Heart left ventricle (tissue), 16 donors: ENCODE measurements at regions not wholly inside any gene's neighbourhood (a gene's known extent, or its start where the extent isn't known, plus 50 kb on each side); places are given as distances from the start of the nearest gene placed in this dataset.
A peak's percentile ranks its signal among the peaks of the same experiment; 100 is the strongest.

ENCODE experiments used
- ATAC-seq, 4 donors: fragments of 200-7000 bp; cut with Tn5 transposase; one replicate each; pipeline ENCODE4 v1.9.1; 2020 to 2022; ENCODE audit warnings: moderate library complexity in 4 of 4, mild to moderate bottlenecking in 3 of 4, moderate number of reproducible peaks in 1 of 4
- DNase-seq, 5 donors: peaks; one replicate each; pipeline ENCODE4 v3.0.0-alpha.2; 2020
- H3K27ac ChIP-seq, 12 donors: fragments of 200-600 bp; sonication (generic) in 4 of 12; one replicate each; pipeline versions ENCODE4 v1.5.0 to v1.8.0; 2016 to 2022; ENCODE audit warnings: mild to moderate bottlenecking in 2 of 12
- H3K27me3 ChIP-seq, 9 donors: fragments of 200-600 bp; sonication (generic) in 2 of 9; one replicate each; pipeline versions ENCODE4 v1.5.1 to v1.8.0; 2016 to 2022; ENCODE audit warnings: mild to moderate bottlenecking in 3 of 9
- H3K36me3 ChIP-seq, 9 donors: fragments of 200-600 bp; sonication (generic) in 2 of 9; one replicate each; pipeline versions ENCODE4 v1.5.0 to v1.8.0; 2018 to 2022; ENCODE audit warnings: mild to moderate bottlenecking in 2 of 9
- H3K4me1 ChIP-seq, 12 donors: fragments of 200-600 bp; sonication (generic) in 4 of 12; one replicate each; pipeline versions ENCODE4 v1.5.0 to v1.8.0; 2016 to 2022; ENCODE audit warnings: mild to moderate bottlenecking in 3 of 12
- H3K4me3 ChIP-seq, 12 donors: fragments of 200-600 bp; sonication (generic) in 4 of 12; one replicate each; pipeline versions ENCODE4 v1.5.0 to v1.8.0; 2017 to 2022; ENCODE audit warnings: mild to moderate bottlenecking in 9 of 12, moderate library complexity in 4 of 12
- H3K9me3 ChIP-seq, 12 donors: fragments of 200-600 bp; sonication (generic) in 4 of 12; one replicate each; pipeline versions ENCODE4 v1.5.0 to v1.8.0; 2016 to 2022; ENCODE audit warnings: mild to moderate bottlenecking in 1 of 12
- POLR2A ChIP-seq, 2 donors: fragments of 450-650 bp; IDR thresholded peaks; one replicate each; pipeline ENCODE4 v1.6.1; 2017; ENCODE audit warnings: antibody characterized with exemption in 2 of 2, mild to moderate bottlenecking in 2 of 2, moderate library complexity in 2 of 2
- WGBS, 4 donors: extraction: QIAGEN DNeasy Blood & Tissue Kit in 2 of 4; methylation state at CpG; one replicate each; pipeline versions ENCODE4 v1.1.5 to v1.1.7; 2013 to 2018; 5-methylcytosine and 5-hydroxymethylcytosine counted together
- intact Hi-C, 10 donors: fragments of 100-400 bp; cut with DNase I; formaldehyde crosslinking; loops; one replicate each; pipeline versions ENCODE4 v1.11.1 to v1.14.2; 2022
- TF ChIP-seq, protein P1 (sequence below), 12 donors: fragments of 200-600 bp; sonication (generic) in 4 of 12; IDR thresholded peaks; one replicate each; pipeline versions ENCODE4 v1.5.0 to v1.8.0; 2018 to 2022; ENCODE audit warnings: antibody characterized with exemption in 12 of 12, mild to moderate bottlenecking in 5 of 12
- donor health status: ischemic (EF 13 %, LVEDD 7.1; RV severe dilation, severe dysfunction).
- donor health status: healthy with polysubstance abuse.
- donor health status: DM: no; HTN: yes; CAD: no.
- donor health status: DM: no; HTN: no; CAD: no.
- donor health status: ischemic (EF 25% LVEDD 6.9; RV normal size, moderate dysfunction).
- donor health status: ischemic (EF 25% LVEDD 5.7; RV mildly dilated, moderate dysfunction).
- donor health status: healthy.
- donor health status: DM: yes; HTN: yes; CAD: no.
- donor health status: ischemic (EF 35%, LVEDD 5.7; RV mildly dilated, moderate dysfunction).
- donor health status: nonischemic (EF 11% LVEDD 7.7; RV severe dilation, severe dysfunction).
- donor health status: DM: yes; HTN: yes; CAD: no.
- donor health status: PGD.
- donor health status: ischemic (EF 29% LVEDD 5.4; RV normal size, mild dysfunction).
- donor health status: nonischemic (EF 23%, LVEDD 6.1; RV moderate dilation, normal function).

DNA sequence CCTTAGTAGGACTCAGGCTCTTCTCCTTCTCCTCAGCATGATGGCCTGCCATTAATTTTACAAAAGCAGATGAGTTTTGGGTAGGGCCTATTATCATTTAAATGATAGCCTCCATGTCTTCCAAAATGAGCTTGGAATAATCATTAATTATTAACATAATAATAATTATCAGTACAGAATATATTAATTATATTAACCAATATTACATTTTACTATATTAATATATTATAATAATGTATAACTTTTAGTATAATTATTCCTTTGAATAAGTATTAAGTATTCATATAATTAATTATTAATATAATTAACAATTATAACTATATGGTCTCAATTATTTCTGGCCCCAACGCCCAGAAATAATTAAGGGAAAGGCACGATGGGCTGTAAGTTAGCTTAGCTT, 318.6 kb upstream of the ADGRL4 start:
- H3K27me3 ChIP-seq: no peaks in the 10 kb centered on the region
- no peaks in the 10 kb centered on the region for H3K36me3 ChIP-seq
- no peak overlapping the region for H3K27ac ChIP-seq
- TF ChIP-seq POLR2A (IDR thresholded peaks at IDR 0.05): no peak
- TF ChIP-seq, protein P1, sequence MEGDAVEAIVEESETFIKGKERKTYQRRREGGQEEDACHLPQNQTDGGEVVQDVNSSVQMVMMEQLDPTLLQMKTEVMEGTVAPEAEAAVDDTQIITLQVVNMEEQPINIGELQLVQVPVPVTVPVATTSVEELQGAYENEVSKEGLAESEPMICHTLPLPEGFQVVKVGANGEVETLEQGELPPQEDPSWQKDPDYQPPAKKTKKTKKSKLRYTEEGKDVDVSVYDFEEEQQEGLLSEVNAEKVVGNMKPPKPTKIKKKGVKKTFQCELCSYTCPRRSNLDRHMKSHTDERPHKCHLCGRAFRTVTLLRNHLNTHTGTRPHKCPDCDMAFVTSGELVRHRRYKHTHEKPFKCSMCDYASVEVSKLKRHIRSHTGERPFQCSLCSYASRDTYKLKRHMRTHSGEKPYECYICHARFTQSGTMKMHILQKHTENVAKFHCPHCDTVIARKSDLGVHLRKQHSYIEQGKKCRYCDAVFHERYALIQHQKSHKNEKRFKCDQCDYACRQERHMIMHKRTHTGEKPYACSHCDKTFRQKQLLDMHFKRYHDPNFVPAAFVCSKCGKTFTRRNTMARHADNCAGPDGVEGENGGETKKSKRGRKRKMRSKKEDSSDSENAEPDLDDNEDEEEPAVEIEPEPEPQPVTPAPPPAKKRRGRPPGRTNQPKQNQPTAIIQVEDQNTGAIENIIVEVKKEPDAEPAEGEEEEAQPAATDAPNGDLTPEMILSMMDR (IDR thresholded peaks at IDR 0.05): no peak
- intact Hi-C loops: no loop called here
- no peak for ATAC-seq
- H3K4me1 ChIP-seq: no peaks in the 10 kb centered on the region
- WGBS, 4 donors: 91 to 97% (median 96%) methylated on average over 2 of the region's 2 CpGs
- H3K4me3 ChIP-seq: no peak overlapping the region
- peaks cover 0 to 13% (median 0%) of the 10 kb centered on the region in 12 donors for H3K9me3 ChIP-seq
- no peak for DNase-seq

DNA sequence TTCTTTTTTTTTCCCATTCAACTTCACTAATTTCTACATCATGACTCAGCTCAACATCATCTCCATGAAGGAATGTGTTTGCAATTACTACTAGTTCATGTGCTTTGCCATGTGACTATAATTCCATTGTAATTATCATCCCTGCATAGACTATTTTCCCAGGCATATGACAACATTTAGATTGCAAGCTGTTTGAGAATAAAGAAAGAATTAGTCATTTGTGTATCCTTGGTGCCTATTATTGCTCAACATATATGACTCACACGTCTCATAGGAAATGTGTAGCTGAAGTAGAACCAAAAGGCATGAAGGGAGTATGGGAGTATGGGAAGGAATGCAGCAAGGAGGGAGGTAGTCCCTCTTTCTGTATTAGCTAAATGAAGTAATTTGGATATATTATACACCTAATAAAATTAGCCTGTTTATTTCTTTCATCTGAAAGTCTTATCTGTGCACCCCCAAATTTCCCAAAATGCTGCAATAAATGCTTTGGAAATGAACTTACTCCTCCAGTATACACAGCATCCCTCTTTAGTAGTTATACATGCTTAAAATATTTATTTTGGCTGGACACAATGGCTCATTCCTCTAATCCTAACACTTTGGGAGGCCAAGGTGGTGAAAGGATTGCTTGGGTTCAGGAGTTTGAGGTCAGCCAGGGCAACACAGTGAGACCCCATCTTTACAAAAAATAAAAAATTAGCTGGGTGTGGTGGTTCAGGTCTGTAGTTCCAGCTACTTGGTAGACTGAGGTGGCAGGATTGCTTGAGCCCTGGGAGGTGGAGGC, 316.9 kb upstream of the ADGRL4 start:
- DNase-seq (no peak), ATAC-seq (peak in 1 of 4 donors; percentile 86)
- intact Hi-C loops: no loop called here
- 41 to 59% (median 51%) methylated on average over 1 of the region's 1 CpG for WGBS, 4 donors
- TF ChIP-seq, protein P1 (IDR thresholded peaks at IDR 0.05): no peak
- TF ChIP-seq POLR2A (IDR thresholded peaks at IDR 0.05): no peak
- Histone ChIP-seq H3K4me1 (no peaks in the 10 kb centered on the region), H3K9me3 (peaks cover 0 to 13% (median 0%) of the 10 kb centered on the region in 12 donors), H3K36me3 (no peaks in the 10 kb centered on the region), H3K27me3 (no peaks in the 10 kb centered on the region), H3K27ac (no peak overlapping the region), H3K4me3 (no peak overlapping the region)

DNA sequence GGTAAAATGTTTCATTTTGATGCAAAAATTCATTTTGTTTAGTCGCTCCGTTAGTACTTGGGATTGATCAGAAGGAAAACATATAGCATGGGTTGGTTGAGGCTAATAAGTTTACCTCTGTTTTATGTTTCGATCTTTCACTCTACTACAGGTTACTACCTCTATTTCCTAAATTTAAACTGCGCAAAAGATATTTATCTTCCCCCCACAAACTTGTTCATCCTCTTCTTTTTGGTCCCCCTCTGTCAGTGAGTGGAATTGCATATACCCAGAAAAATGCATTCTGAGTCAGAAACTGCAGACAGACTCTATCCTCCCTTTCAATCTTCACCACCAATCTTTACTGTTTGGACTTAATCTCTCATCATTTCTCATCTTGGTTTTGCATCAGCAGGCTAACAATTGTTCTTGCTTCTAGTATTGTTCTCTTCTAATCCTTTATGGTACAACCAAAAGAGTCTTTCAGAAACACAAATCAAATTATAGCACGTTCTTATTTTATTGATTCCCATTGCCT, 316.0 kb upstream of the ADGRL4 start:
- ATAC-seq: no peak

DNA sequence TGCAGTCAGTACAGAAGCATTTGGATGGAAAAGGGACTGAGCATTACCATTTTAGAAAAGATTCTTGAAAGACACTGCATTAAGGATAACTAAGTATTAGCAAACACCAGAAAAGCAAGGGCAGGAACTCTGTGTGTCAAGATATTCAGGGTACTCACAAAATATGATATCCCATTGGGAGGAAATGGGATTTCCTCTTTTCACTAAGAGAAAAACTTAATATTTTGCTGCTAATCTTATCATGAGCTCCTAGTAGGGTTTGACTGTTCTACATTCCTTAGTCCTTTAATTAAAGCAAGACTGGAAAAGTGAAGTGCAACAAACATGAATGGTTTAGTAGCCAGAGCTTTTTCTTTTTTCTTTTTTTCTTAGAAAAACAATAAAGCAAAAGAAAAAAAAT, 305.9 kb upstream of the ADGRL4 start:
- DNase-seq (no peak), ATAC-seq (no peak)
- no peaks in the 10 kb centered on the region for H3K27me3 ChIP-seq

More for the DNA sequence above, 316.0 kb upstream of the ADGRL4 start:
- WGBS, 4 donors: 95 to 96% (median 96%) methylated on average over 5 of the region's 5 CpGs
- TF ChIP-seq POLR2A (IDR thresholded peaks at IDR 0.05): no peak
- TF ChIP-seq, protein P1 (IDR thresholded peaks at IDR 0.05): no peak
- intact Hi-C loops: no loop called here
- H3K4me1 ChIP-seq: no peaks in the 10 kb centered on the region
- DNase-seq: no peak
- peaks cover 0 to 13% (median 0%) of the 10 kb centered on the region in 12 donors for H3K9me3 ChIP-seq
- no peak overlapping the region for H3K27ac ChIP-seq
- H3K36me3 ChIP-seq: no peaks in the 10 kb centered on the region
- H3K27me3 ChIP-seq: no peaks in the 10 kb centered on the region
- no peak overlapping the region for H3K4me3 ChIP-seq

More for the DNA sequence above, 305.9 kb upstream of the ADGRL4 start:
- peaks cover 0 to 9% (median 0%) of the 10 kb centered on the region in 12 donors for H3K9me3 ChIP-seq
- H3K4me3 ChIP-seq: no peak overlapping the region
- TF ChIP-seq, protein P1 (IDR thresholded peaks at IDR 0.05): no peak
- no peak for TF ChIP-seq POLR2A (IDR thresholded peaks at IDR 0.05)
- no peaks in the 10 kb centered on the region for H3K36me3 ChIP-seq
- peaks cover 0 to 12% (median 0%) of the 10 kb centered on the region in 12 donors for H3K4me1 ChIP-seq
- intact Hi-C loops: no loop called here
- H3K27ac ChIP-seq: no peak overlapping the region
